MCF 10A (cell line): ENCODE measurements at regions not wholly inside any gene's neighbourhood (a gene's known extent, or its start where the extent isn't known, plus 50 kb on each side); places are given as distances from the start of the nearest gene placed in this dataset.

Experiments
- BruUV-seq: library from RNA; stranded (reverse); fragments of 400-500 nt; replicated peaks from 2 replicates; lab custom pipeline; 2021; lab: Mats Ljungman, UMichigan
- CTCF ChIA-PET: fragments of 300-600 bp; sonication (Branson Sonifier 250); formaldehyde crosslinking; extraction: SDS; loops from one replicate; lab custom pipeline; 2021; ENCODE audit warnings: antibody characterized with exemption, inconsistent platforms; lab: Yijun Ruan, JAX
- POLR2A ChIA-PET: fragments of 300-600, 350-650 bp; sonication (Branson Sonifier 250); formaldehyde crosslinking; extraction: SDS; loops from one replicate; lab custom pipeline; 2020; ENCODE audit warnings: antibody characterized with exemption, inconsistent platforms; lab: Yijun Ruan, JAX
- DNase-seq: peaks from one replicate; pipeline ENCODE4 v3.0.0-alpha.2; 2018; ENCODE audit not compliant: unreplicated experiment
- H3K27ac Mint-ChIP-seq: one replicate; pipeline ENCODE4 v1.8.0; 2022; ENCODE audit warnings: mild to moderate bottlenecking, low read depth, mixed read lengths; ENCODE audit not compliant: unreplicated experiment
- H3K27me3 Mint-ChIP-seq: one replicate; pipeline ENCODE4 v1.8.0; 2022; ENCODE audit warnings: mixed read lengths; ENCODE audit not compliant: insufficient read depth, unreplicated experiment
- H3K36me3 Mint-ChIP-seq: one replicate; pipeline ENCODE4 v1.8.0; 2022; ENCODE audit warnings: mild to moderate bottlenecking, moderate library complexity, mixed read lengths; ENCODE audit not compliant: insufficient read depth, unreplicated experiment
- H3K4me1 Mint-ChIP-seq: one replicate; pipeline ENCODE4 v1.8.0; 2022; ENCODE audit warnings: mixed read lengths; ENCODE audit not compliant: insufficient read depth, unreplicated experiment
- H3K4me3 Mint-ChIP-seq: one replicate; pipeline ENCODE4 v1.8.0; 2022; ENCODE audit warnings: mild to moderate bottlenecking, moderate library complexity, mixed read lengths; ENCODE audit not compliant: unreplicated experiment
- H3K9me3 Mint-ChIP-seq: one replicate; pipeline ENCODE4 v1.8.0; 2022; ENCODE audit warnings: mixed read lengths; ENCODE audit not compliant: unreplicated experiment
- CTCF ChIP-seq: fragments of 200-600 bp; IDR thresholded peaks from one replicate; pipeline ENCODE4 v1.8.0; 2022; ENCODE audit warnings: antibody characterized with exemption, mild to moderate bottlenecking; ENCODE audit not compliant: unreplicated experiment
- intact Hi-C: fragments of 100-400 bp; cut with micrococcal nuclease; formaldehyde crosslinking; loops from 2 replicates; pipeline ENCODE4 v1.14.1; 2022

GRCh38 chr12:78340406-78340805 is 509.7 kb downstream of the NAV3 start:
- peak; percentile 12 for DNase-seq
- Mint-ChIP-seq H3K27me3 (no peaks in the 10 kb centered on the region), H3K36me3 (no peaks in the 10 kb centered on the region), H3K4me1 (no peaks in the 10 kb centered on the region), H3K9me3 (no peaks in the 10 kb centered on the region), H3K4me3 (no peak overlapping the region), H3K27ac (no peak overlapping the region)
- ChIA-PET CTCF (no interaction called here), POLR2A (no interaction called here)
- no TSS peak for BruUV-seq
- no peak for TF ChIP-seq CTCF
- intact Hi-C loops, result no loop called here

- no TSS peak for BruUV-seq
- Mint-ChIP-seq H3K4me1 (no peaks in the 10 kb centered on the region), H3K9me3 (peaks cover 22% of the 10 kb centered on the region), H3K27me3 (no peaks in the 10 kb centered on the region), H3K27ac (no peak overlapping the region), H3K36me3 (no peaks in the 10 kb centered on the region), H3K4me3 (no peak overlapping the region)
- ChIA-PET POLR2A (no interaction called here), CTCF (interaction anchor here (0.6 kb wide), 1 partner anchor 1030 kb away, joined by 4 read pairs; no protein-coding TSS in a partner anchor)
- DNase-seq, result no peak
- intact Hi-C loops, result no loop called here
- no peak for TF ChIP-seq CTCF
Observed at GRCh38 chr12:78343657-78344056, 513.0 kb downstream of the NAV3 start.

- no peak overlapping the region for H3K4me3 Mint-ChIP-seq
- DNase-seq, result no peak
- no peaks in the 10 kb centered on the region for H3K9me3 Mint-ChIP-seq
- no peaks in the 10 kb centered on the region for H3K36me3 Mint-ChIP-seq
- no peak overlapping the region for H3K27ac Mint-ChIP-seq
- no TSS peak for BruUV-seq
- peaks cover 5% of the 10 kb centered on the region for H3K4me1 Mint-ChIP-seq
- no peaks in the 10 kb centered on the region for H3K27me3 Mint-ChIP-seq
- TF ChIP-seq CTCF, result no peak
- CTCF ChIA-PET, result no interaction called here
- intact Hi-C loops, result no loop called here
- POLR2A ChIA-PET, result no interaction called here
Observed at GRCh38 chr12:78359520-78359919, 505.1 kb upstream of the SYT1 start.

- intact Hi-C loops, result no loop called here
- ChIA-PET CTCF (interaction anchor here (0.5 kb wide), 1 partner anchor 1372 kb away, joined by 4 read pairs; no protein-coding TSS in a partner anchor), POLR2A (no interaction called here)
- Mint-ChIP-seq H3K4me1 (peaks cover 5% of the 10 kb centered on the region), H3K9me3 (peaks cover 8% of the 10 kb centered on the region), H3K36me3 (no peaks in the 10 kb centered on the region), H3K27ac (no peak overlapping the region), H3K4me3 (no peak overlapping the region), H3K27me3 (no peaks in the 10 kb centered on the region)
- no peak for DNase-seq
- no peak for TF ChIP-seq CTCF
- BruUV-seq, result no TSS peak
Observed at GRCh38 chr12:78361683-78362082, 502.9 kb upstream of the SYT1 start.
